BJ (cell line): ENCODE measurements at regions not wholly inside any gene's neighbourhood (a gene's known extent, or its start where the extent isn't known, plus 50 kb on each side); places are given as distances from the start of the nearest gene placed in this dataset.
A peak's percentile ranks its signal among the peaks of the same experiment; 100 is the strongest.

ENCODE experiments used
- CTCF ChIA-PET: fragments of 350-600 bp; formaldehyde crosslinking; extraction: SDS; loops from one replicate; lab custom pipeline; 2021; ENCODE audit warnings: antibody characterized with exemption, inconsistent platforms; lab: Yijun Ruan, JAX
- POLR2A ChIA-PET: fragments of 300-600 bp; sonication (Branson Sonifier 250); formaldehyde crosslinking; extraction: SDS; loops from one replicate; lab custom pipeline; 2021; ENCODE audit warnings: antibody characterized with exemption; lab: Charles Lee
- DNase-seq: peaks from one replicate; pipeline ENCODE4 v3.0.0-alpha.2; 2011; ENCODE audit warnings: low read depth
- H3K27me3 ChIP-seq: 2 replicates; pipeline ENCODE4 v1.6.0; 2011; ENCODE audit warnings: low read length; ENCODE audit not compliant: control insufficient read depth, insufficient read depth
- H3K36me3 ChIP-seq: 2 replicates; pipeline ENCODE4 v1.5.1; 2011; ENCODE audit warnings: low read length; ENCODE audit not compliant: control insufficient read depth, insufficient read depth
- H3K4me3 ChIP-seq: 2 replicates; pipeline ENCODE4 v1.5.1; 2011; ENCODE audit warnings: low read depth, mild to moderate bottlenecking, control low read depth, low read length
- TF ChIP-seq, protein P1 (sequence below): IDR thresholded peaks from 2 replicates; pipeline ENCODE4 v1.5.1; 2011; ENCODE audit warnings: low read depth, mild to moderate bottlenecking, control low read depth, inconsistent platforms, low read length, moderate library complexity; ENCODE audit not compliant: insufficient read depth

DNA sequence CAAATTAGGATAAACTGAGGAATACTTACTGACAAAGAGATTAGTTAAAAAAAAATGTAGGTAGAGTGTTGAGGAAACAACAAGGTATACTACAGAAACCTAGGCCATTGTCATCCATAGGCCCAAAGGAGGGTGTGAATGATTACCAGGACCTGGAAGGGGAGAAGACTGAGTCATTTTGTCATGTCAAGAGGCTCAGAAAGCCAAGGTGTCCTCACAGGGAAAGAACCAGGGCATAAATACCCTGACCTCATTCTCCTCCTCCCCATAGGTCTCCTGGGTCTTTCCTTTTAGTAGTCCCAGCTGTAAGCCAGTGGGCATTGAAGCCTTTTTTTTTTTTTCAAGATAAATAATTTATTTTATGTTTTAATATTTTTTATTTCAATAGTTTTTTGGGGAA is 582.1 kb upstream of the JAG1 start:
- Histone ChIP-seq H3K27me3 (no peaks in the 10 kb centered on the region), H3K36me3 (no peaks in the 10 kb centered on the region), H3K4me3 (no peak overlapping the region)
- TF ChIP-seq, protein P1, sequence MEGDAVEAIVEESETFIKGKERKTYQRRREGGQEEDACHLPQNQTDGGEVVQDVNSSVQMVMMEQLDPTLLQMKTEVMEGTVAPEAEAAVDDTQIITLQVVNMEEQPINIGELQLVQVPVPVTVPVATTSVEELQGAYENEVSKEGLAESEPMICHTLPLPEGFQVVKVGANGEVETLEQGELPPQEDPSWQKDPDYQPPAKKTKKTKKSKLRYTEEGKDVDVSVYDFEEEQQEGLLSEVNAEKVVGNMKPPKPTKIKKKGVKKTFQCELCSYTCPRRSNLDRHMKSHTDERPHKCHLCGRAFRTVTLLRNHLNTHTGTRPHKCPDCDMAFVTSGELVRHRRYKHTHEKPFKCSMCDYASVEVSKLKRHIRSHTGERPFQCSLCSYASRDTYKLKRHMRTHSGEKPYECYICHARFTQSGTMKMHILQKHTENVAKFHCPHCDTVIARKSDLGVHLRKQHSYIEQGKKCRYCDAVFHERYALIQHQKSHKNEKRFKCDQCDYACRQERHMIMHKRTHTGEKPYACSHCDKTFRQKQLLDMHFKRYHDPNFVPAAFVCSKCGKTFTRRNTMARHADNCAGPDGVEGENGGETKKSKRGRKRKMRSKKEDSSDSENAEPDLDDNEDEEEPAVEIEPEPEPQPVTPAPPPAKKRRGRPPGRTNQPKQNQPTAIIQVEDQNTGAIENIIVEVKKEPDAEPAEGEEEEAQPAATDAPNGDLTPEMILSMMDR = no peak
- POLR2A ChIA-PET = interaction anchor here (0.6 kb wide), 1 partner anchor 23 kb away, joined by 3 read pairs; no protein-coding TSS in a partner anchor
- no peak for DNase-seq
- CTCF ChIA-PET = no interaction called here

DNA sequence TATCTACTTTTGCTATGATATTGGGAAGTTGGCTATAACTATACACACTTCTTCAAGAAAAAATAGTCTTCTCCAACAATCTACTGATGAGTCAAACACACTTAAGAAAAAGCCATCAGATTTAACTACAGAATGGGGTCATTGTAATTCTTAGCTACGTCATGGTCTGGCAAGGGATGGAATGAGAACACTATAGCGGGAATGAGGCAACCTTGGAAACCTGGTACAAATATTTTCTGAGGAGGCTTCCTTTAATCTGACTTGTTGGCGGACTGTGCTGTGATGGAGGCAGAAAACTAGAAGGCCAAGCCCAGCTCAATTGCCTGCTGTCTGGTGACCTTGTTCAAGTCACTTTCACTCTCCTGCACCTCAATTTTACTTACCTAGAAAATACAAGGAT is 586.8 kb upstream of the JAG1 start:
- Histone ChIP-seq H3K27me3 (no peaks in the 10 kb centered on the region), H3K4me3 (no peak overlapping the region), H3K36me3 (no peaks in the 10 kb centered on the region)
- POLR2A ChIA-PET = no interaction called here
- TF ChIP-seq, protein P1 = no peak
- no peak for DNase-seq
- CTCF ChIA-PET = interaction anchor here (0.7 kb wide), 1 partner anchor 708 kb away, joined by 3 read pairs; no protein-coding TSS in a partner anchor

DNA sequence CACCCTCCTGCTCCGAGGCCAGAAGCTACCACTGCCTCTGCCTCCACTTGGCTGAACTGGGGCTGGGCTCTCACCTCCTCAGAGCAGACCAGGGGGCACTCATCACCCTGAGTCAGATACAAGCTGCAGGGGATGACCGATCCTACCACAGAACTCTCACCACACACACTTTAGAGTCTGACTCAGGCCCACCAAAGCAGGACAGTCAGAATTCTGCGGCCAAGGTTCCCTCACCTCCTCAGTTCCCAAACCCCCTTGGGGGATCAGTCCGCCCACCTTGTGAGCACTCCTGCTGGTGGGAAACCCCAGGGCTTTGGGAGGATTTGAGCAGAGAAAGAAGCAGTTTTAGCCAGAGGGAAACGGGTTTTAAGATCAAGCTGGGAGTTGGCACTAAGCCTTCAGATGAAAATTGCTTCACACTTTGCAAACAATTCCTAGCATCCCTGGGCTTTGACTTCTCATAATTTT is 587.8 kb upstream of the JAG1 start:
- Histone ChIP-seq H3K36me3 (no peaks in the 10 kb centered on the region), H3K4me3 (no peak overlapping the region), H3K27me3 (no peaks in the 10 kb centered on the region)
- DNase-seq = no peak
- ChIA-PET POLR2A (no interaction called here), CTCF (interaction anchor here (0.7 kb wide), 1 partner anchor 709 kb away, joined by 3 read pairs; no protein-coding TSS in a partner anchor)
- TF ChIP-seq, protein P1 = no peak

DNA sequence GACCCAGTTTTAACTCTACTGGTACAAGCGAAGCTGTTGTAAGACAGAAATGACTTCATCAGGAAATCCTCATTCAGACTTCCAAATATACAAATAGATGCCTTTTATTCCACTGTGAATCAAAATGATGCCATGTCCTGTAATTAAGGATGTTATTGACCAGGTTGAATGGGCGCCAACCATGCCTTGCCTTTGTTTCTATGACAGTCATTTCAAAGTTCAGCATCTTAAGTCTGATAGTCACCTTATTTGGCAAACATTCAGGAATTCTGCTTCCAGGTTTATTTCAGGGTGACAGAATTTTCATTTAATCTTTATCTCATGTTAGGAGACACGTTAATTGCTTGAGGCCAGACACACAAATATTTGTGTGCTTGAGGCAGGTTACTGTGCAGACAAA is 592.8 kb upstream of the JAG1 start:
- H3K27me3 ChIP-seq = no peaks in the 10 kb centered on the region
- no peak overlapping the region for H3K4me3 ChIP-seq
- CTCF ChIA-PET = interaction anchor here (1.0 to 1.9 kb wide), 6 partner anchors 13 to 708 kb away, joined by 3 to 7 read pairs (median 4); no protein-coding TSS in a partner anchor
- TF ChIP-seq, protein P1 = no peak
- POLR2A ChIA-PET = no interaction called here
- DNase-seq = no peak
- no peaks in the 10 kb centered on the region for H3K36me3 ChIP-seq

DNA sequence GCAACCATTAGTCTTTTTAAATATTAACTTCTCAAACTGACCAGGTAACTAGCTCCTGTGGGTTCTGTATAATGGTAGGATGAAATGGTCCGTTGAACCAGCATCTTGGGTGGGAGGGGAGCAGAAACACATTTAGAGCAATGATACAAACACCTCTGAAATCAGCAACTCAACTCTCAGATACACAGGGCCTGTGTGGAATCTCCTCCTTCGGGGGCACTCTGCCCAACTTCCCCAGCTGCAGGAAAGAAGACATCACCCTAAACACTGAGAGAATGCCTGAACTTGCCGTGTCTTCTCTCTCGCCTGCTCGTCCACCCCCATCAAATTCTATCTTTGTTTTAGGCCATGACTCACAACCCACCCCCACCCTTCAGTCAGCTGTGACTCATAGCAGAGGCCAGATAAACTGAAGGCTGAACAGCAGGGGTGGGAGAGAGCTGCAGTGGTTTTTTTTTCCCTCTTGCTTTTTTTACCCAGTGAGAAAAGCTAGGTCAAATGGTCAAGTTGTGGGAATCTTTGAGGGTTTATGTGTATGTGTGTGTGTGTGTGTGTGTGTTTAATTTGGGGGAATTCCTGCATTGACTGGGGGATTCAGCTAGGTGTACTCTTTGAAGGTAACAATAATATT is 593.4 kb upstream of the JAG1 start:
- no peaks in the 10 kb centered on the region for H3K27me3 ChIP-seq
- POLR2A ChIA-PET = interaction anchor here (0.6 kb wide), 2 partner anchors 756 to 1099 kb away, joined by 4 to 11 read pairs; no protein-coding TSS in a partner anchor
- peak; percentile 74 for DNase-seq
- no peak overlapping the region for H3K4me3 ChIP-seq
- no peaks in the 10 kb centered on the region for H3K36me3 ChIP-seq
- CTCF ChIA-PET = interaction anchor here (0.6 to 1.9 kb wide), 7 partner anchors 14 to 709 kb away, joined by 3 to 7 read pairs (median 4); no protein-coding TSS in a partner anchor
- TF ChIP-seq, protein P1 = peak; percentile 37; the same call in 1 of the 2 replicates
